T-helper 22 cell (primary cell): ENCODE measurements at regions not wholly inside any gene's neighbourhood (a gene's known extent, or its start where the extent isn't known, plus 50 kb on each side); places are given as distances from the start of the nearest gene placed in this dataset.
A peak's percentile ranks its signal among the peaks of the same experiment; 100 is the strongest.

Experiments
- DNase-seq: peaks from one replicate; pipeline ENCODE4 v3.0.0-alpha.2; 2020; ENCODE audit warnings: low read depth

GRCh38 chr3:7793786-7794185 is 707.8 kb upstream of the LMCD1 start:
- DNase-seq: no peak

- DNase-seq: no peak
Observed at GRCh38 chr3:7798276-7798675, 703.3 kb upstream of the LMCD1 start.

GRCh38 chr3:7800006-7800780 is 701.4 kb upstream of the LMCD1 start:
- no peak for DNase-seq

- no peak for DNase-seq
Observed at GRCh38 chr3:7812490-7812889, 689.1 kb upstream of the LMCD1 start.

- DNase-seq: no peak
Observed at GRCh38 chr3:7813365-7813764, 688.3 kb upstream of the LMCD1 start.

GRCh38 chr3:7817239-7817638 is 684.4 kb upstream of the LMCD1 start:
- DNase-seq: no peak

GRCh38 chr3:7820969-7821368 is 680.7 kb upstream of the LMCD1 start:
- DNase-seq: no peak

- DNase-seq: no peak
Observed at GRCh38 chr3:7821858-7822257, 679.8 kb upstream of the LMCD1 start.

- DNase-seq: no peak
Observed at GRCh38 chr3:7841451-7841850, 660.2 kb upstream of the LMCD1 start.

- DNase-seq: no peak
Observed at GRCh38 chr3:7843441-7843840, 658.2 kb upstream of the LMCD1 start.

GRCh38 chr3:7847021-7847420 is 654.6 kb upstream of the LMCD1 start:
- DNase-seq: no peak

- DNase-seq: no peak
Observed at GRCh38 chr3:7847521-7847920, 654.1 kb upstream of the LMCD1 start.

GRCh38 chr3:7854266-7854665 is 647.4 kb upstream of the LMCD1 start:
- no peak for DNase-seq

- no peak for DNase-seq
Observed at GRCh38 chr3:7854721-7855120, 646.9 kb upstream of the LMCD1 start.

- no peak for DNase-seq
Observed at GRCh38 chr3:7865611-7866010, 636.0 kb upstream of the LMCD1 start.

GRCh38 chr3:7867587-7867986 is 634.0 kb upstream of the LMCD1 start:
- no peak for DNase-seq

- DNase-seq: no peak
Observed at GRCh38 chr3:7871003-7871560, 630.5 kb upstream of the LMCD1 start.

GRCh38 chr3:7874116-7874515 is 627.5 kb upstream of the LMCD1 start:
- DNase-seq: no peak

GRCh38 chr3:7875925-7876324 is 625.7 kb upstream of the LMCD1 start:
- no peak for DNase-seq

- DNase-seq: peak; percentile 43
Observed at GRCh38 chr3:7876741-7877297, 624.8 kb upstream of the LMCD1 start.

- DNase-seq: no peak
Observed at GRCh38 chr3:7877312-7877711, 624.3 kb upstream of the LMCD1 start.

GRCh38 chr3:7879572-7879971 is 622.1 kb upstream of the LMCD1 start:
- no peak for DNase-seq

GRCh38 chr3:7881946-7882345 is 619.7 kb upstream of the LMCD1 start:
- DNase-seq: no peak

- DNase-seq: no peak
Observed at GRCh38 chr3:7897655-7898054, 604.0 kb upstream of the LMCD1 start.
